HG02763 (cell line): ENCODE measurements at regions not wholly inside any gene's neighbourhood (a gene's known extent, or its start where the extent isn't known, plus 50 kb on each side); places are given as distances from the start of the nearest gene placed in this dataset.
A peak's percentile ranks its signal among the peaks of the same experiment; 100 is the strongest.

Experiments used
- ATAC-seq: cut with Tn5 transposase; IDR thresholded peaks from one replicate; pipeline ENCODE4 v1.9.1; 2021; ENCODE audit warnings: mild to moderate bottlenecking, moderate library complexity; ENCODE audit not compliant: unreplicated experiment

GRCh38 chr4:122555216-122555615 lies 65.7 kb downstream of the IL21 start:
- ATAC-seq, result no peak

- no peak for ATAC-seq
Measured at GRCh38 chr4:122553432-122553831, 67.4 kb downstream of the IL21 start.

- ATAC-seq, result no peak
Measured at GRCh38 chr4:122552898-122553297, 68.0 kb downstream of the IL21 start.

GRCh38 chr4:122548886-122549630 lies 71.8 kb downstream of the IL21 start:
- ATAC-seq, result no peak

GRCh38 chr4:122548452-122548851 lies 72.4 kb downstream of the IL21 start:
- no peak for ATAC-seq

GRCh38 chr4:122542411-122543236 lies 78.2 kb downstream of the IL21 start:
- ATAC-seq, result peak; percentile 79

GRCh38 chr4:122541996-122542395 lies 78.9 kb downstream of the IL21 start:
- ATAC-seq, result peak; percentile 24

GRCh38 chr4:122540838-122541237 lies 80.0 kb downstream of the IL21 start:
- no peak for ATAC-seq

GRCh38 chr4:122539861-122540465 lies 80.9 kb downstream of the IL21 start:
- ATAC-seq, result no peak

GRCh38 chr4:122537388-122538135 lies 81.0 kb upstream of the IL2 start:
- no peak for ATAC-seq

- ATAC-seq, result no peak
Measured at GRCh38 chr4:122536001-122536400, 79.5 kb upstream of the IL2 start.

- no peak for ATAC-seq
Measured at GRCh38 chr4:122534776-122535175, 78.3 kb upstream of the IL2 start.

- ATAC-seq, result no peak
Measured at GRCh38 chr4:122533841-122534240, 77.3 kb upstream of the IL2 start.

- ATAC-seq, result no peak
Measured at GRCh38 chr4:122532766-122533165, 76.2 kb upstream of the IL2 start.

- ATAC-seq, result no peak
Measured at GRCh38 chr4:122531514-122531913, 75.0 kb upstream of the IL2 start.

- ATAC-seq, result no peak
Measured at GRCh38 chr4:122531038-122531437, 74.5 kb upstream of the IL2 start.

GRCh38 chr4:122528879-122529278 lies 72.4 kb upstream of the IL2 start:
- ATAC-seq, result no peak

- no peak for ATAC-seq
Measured at GRCh38 chr4:122525865-122526264, 69.3 kb upstream of the IL2 start.

GRCh38 chr4:122524176-122524575 lies 67.7 kb upstream of the IL2 start:
- no peak for ATAC-seq

GRCh38 chr4:122522944-122523343 lies 66.4 kb upstream of the IL2 start:
- ATAC-seq, result no peak

GRCh38 chr4:122517345-122517744 lies 60.8 kb upstream of the IL2 start:
- ATAC-seq, result no peak
